ENCODE measurements at regions not wholly inside any gene's neighbourhood (a gene's known extent, or its start where the extent isn't known, plus 50 kb on each side); places are given as distances from the start of the nearest gene placed in this dataset.

DNA sequence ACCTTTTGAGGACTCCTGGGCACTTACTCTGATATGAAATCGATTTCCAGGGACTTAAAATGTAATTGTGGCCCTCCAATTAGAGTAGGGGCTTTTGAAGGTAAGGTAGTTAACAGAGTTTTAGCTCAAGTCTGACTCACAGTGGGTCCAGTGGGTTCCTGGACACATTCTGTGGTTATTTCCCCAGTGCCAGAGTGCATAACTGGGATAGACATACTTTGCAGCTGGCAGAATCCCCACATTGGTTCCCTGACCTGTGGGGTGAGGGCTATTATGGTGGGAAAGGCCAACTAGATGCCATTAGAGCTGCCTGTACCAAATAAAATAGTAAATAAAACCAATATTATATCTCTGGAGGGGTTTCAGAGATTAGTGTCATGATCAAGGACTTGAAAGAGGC lies 243.8 kb upstream of the EPHA7 start:
- TF ChIP-seq, protein P1, sequence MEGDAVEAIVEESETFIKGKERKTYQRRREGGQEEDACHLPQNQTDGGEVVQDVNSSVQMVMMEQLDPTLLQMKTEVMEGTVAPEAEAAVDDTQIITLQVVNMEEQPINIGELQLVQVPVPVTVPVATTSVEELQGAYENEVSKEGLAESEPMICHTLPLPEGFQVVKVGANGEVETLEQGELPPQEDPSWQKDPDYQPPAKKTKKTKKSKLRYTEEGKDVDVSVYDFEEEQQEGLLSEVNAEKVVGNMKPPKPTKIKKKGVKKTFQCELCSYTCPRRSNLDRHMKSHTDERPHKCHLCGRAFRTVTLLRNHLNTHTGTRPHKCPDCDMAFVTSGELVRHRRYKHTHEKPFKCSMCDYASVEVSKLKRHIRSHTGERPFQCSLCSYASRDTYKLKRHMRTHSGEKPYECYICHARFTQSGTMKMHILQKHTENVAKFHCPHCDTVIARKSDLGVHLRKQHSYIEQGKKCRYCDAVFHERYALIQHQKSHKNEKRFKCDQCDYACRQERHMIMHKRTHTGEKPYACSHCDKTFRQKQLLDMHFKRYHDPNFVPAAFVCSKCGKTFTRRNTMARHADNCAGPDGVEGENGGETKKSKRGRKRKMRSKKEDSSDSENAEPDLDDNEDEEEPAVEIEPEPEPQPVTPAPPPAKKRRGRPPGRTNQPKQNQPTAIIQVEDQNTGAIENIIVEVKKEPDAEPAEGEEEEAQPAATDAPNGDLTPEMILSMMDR (IDR thresholded peaks at IDR 0.05) = no peak
- TF ChIP-seq POLR2A (IDR thresholded peaks at IDR 0.05) = no peak

All from thyroid gland (tissue), 4 donors.